Neural crest cell (in vitro differentiated cells): ENCODE measurements at regions not wholly inside any gene's neighbourhood (a gene's known extent, or its start where the extent isn't known, plus 50 kb on each side); places are given as distances from the start of the nearest gene placed in this dataset.

Experiments
- DNase-seq: peaks from one replicate; pipeline ENCODE4 v3.0.0; 2021; ENCODE audit warnings: low read depth, mixed read lengths, low spot score
- H3K27ac Mint-ChIP-seq: one replicate; pipeline ENCODE4 v1.8.0; 2021; ENCODE audit warnings: mild to moderate bottlenecking, mixed read lengths; ENCODE audit not compliant: unreplicated experiment
- H3K27me3 Mint-ChIP-seq: 2 replicates; pipeline ENCODE4 v1.8.0; 2021; ENCODE audit warnings: low read depth, mild to moderate bottlenecking, mixed read lengths
- H3K36me3 Mint-ChIP-seq: 2 replicates; pipeline ENCODE4 v1.8.0; 2021; ENCODE audit warnings: low read depth, mild to moderate bottlenecking, mixed read lengths
- H3K4me1 Mint-ChIP-seq: 2 replicates; pipeline ENCODE4 v1.8.0; 2021; ENCODE audit warnings: mixed read lengths
- H3K4me3 Mint-ChIP-seq: one replicate; pipeline ENCODE4 v1.8.0; 2021; ENCODE audit warnings: mild to moderate bottlenecking, mixed read lengths
- H3K9me3 Mint-ChIP-seq: 2 replicates; pipeline ENCODE4 v1.8.0; 2021; ENCODE audit warnings: mixed read lengths
- TF ChIP-seq, protein P1 (sequence below): fragments of 200-600 bp; sonication (generic); conservative IDR thresholded peaks from 2 replicates; pipeline ENCODE4 v1.5.0; 2021; ENCODE audit warnings: antibody characterized with exemption, mild to moderate bottlenecking

GRCh38 chr14:104451474-104451873, 128.1 kb upstream of the C14orf180 start:
- H3K4me1 Mint-ChIP-seq = no peaks in the 10 kb centered on the region
- TF ChIP-seq, protein P1, sequence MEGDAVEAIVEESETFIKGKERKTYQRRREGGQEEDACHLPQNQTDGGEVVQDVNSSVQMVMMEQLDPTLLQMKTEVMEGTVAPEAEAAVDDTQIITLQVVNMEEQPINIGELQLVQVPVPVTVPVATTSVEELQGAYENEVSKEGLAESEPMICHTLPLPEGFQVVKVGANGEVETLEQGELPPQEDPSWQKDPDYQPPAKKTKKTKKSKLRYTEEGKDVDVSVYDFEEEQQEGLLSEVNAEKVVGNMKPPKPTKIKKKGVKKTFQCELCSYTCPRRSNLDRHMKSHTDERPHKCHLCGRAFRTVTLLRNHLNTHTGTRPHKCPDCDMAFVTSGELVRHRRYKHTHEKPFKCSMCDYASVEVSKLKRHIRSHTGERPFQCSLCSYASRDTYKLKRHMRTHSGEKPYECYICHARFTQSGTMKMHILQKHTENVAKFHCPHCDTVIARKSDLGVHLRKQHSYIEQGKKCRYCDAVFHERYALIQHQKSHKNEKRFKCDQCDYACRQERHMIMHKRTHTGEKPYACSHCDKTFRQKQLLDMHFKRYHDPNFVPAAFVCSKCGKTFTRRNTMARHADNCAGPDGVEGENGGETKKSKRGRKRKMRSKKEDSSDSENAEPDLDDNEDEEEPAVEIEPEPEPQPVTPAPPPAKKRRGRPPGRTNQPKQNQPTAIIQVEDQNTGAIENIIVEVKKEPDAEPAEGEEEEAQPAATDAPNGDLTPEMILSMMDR = no peak
- H3K27ac Mint-ChIP-seq = no peak overlapping the region
- no peak for DNase-seq
- H3K4me3 Mint-ChIP-seq = no peak overlapping the region
- H3K36me3 Mint-ChIP-seq = no peaks in the 10 kb centered on the region
- peaks cover 69% of the 10 kb centered on the region for H3K27me3 Mint-ChIP-seq
- peaks cover 15% of the 10 kb centered on the region for H3K9me3 Mint-ChIP-seq

DNA sequence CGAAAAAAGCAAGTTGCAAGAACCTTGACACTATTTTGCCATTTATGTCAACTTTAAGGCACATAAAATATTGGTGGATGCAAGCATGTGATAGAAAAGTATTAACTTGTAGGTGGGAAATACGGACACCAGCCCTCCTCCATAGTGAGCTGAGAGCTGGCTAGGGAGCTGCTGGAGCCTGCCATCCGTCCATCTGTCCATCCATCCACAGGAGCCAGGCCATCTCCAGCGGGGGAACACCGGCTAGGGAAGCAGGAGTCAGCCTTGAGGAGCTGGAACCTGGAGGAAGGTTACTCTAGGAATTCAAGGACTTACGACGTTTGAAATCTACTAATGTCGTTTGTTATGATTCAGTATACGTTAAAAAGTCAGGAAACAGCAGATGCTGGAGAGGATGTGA, 120.7 kb upstream of the C14orf180 start:
- no peak for DNase-seq
- no peaks in the 10 kb centered on the region for H3K36me3 Mint-ChIP-seq
- H3K27ac Mint-ChIP-seq = no peak overlapping the region
- H3K4me3 Mint-ChIP-seq = peak overlapping the region; percentile 29
- peaks cover 12% of the 10 kb centered on the region for H3K4me1 Mint-ChIP-seq
- TF ChIP-seq, protein P1 = no peak
- H3K27me3 Mint-ChIP-seq = peaks cover 87% of the 10 kb centered on the region
- no peaks in the 10 kb centered on the region for H3K9me3 Mint-ChIP-seq

DNA sequence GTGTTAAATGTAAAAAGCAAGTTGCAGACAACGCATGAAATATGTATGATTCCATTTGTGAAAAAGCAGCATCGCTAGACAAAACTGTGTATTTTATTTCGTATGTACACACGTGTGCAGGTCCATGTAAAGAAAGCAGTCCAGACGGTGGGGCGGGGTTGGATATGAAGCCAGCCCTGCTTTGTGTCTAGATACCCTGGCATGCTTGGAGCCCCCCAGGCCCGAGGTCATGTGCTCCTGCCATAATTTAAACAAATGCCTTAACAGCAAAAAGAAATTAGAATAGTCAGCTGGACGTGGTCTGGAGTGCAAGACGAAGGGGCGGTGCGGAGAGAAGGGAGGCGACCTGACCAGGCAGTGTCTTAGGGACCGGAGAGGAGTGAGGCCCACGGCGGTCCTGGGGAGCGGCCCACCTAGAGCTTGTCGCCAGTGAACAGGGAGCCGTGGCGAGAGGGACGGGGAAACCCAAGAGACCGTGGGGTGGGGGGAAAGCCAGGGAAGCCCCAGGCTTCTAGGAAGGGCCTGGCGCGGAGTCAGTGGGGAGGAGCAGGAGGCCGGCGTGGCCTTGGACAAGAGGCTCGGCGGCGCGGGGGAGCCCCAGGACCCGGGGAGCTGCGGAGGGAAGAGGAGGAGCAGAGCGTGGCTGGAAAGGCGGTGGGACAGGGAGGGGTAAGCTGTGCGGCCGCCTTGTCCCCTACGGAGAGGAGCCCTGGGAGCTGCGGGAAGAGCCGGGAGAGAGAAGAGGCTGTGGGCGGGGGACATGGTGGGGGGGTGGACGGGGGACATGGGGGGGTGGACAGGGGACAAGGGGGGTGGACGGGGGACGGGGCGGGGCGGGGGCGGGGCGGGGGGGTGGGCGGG, 118.5 kb upstream of the C14orf180 start:
- H3K27me3 Mint-ChIP-seq = peaks cover 89% of the 10 kb centered on the region
- H3K4me1 Mint-ChIP-seq = peaks cover 12% of the 10 kb centered on the region
- TF ChIP-seq, protein P1 = no peak
- no peak for DNase-seq
- H3K27ac Mint-ChIP-seq = no peak overlapping the region
- H3K36me3 Mint-ChIP-seq = no peaks in the 10 kb centered on the region
- H3K9me3 Mint-ChIP-seq = no peaks in the 10 kb centered on the region
- H3K4me3 Mint-ChIP-seq = peak overlapping the region; percentile 56

GRCh38 chr14:104461676-104462449, 117.7 kb upstream of the C14orf180 start:
- TF ChIP-seq, protein P1 = no peak
- DNase-seq = peak; percentile 32
- Mint-ChIP-seq H3K27me3 (peaks cover 89% of the 10 kb centered on the region), H3K9me3 (no peaks in the 10 kb centered on the region), H3K27ac (no peak overlapping the region), H3K36me3 (no peaks in the 10 kb centered on the region), H3K4me1 (peaks cover 12% of the 10 kb centered on the region), H3K4me3 (peak overlapping the region; percentile 78)

DNA sequence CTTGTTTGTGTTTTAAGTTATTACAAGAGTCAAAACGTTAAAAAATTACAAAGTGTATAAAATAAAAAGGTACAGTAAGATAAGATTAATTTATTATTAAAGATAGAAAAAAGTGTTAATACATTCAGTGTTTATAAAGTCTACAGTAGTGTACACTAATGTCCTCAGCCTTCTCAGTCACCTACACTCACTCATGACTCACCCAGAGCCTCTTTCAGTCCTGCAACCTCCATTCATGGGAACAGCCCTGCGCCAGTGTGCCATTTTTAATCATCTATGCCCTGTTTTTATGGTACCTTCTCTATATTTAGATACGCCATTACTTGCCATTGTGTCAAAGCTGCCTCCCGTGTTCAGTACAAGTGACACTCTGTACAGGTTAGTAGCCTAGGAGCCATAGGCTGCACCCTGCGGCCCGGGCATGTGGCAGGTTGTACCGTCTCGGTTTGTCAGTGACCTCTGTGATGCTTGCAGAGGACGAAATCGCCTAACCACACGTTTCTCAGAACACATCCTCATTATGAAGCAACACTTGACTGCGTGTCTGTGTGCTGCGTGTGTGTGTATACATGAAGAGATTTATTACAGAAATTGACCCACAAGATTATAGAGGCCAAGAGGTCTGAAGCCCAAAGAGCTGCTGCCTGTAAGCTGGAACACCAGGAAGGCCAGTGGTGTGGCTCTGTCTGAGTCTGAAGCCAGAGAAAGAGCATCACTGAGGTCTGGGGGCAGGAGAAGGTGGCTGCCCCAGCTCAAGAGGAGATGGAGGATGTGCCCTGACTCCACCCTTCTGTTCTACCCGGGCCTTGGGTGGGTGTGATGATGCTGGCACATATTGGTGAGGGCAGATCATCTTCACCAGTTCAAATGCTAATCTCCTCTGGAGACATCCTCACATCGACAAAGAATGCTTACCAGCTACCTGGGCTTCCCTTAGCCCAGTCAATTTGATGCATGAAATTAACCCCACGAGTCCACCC, 116.6 kb upstream of the C14orf180 start:
- no peaks in the 10 kb centered on the region for H3K9me3 Mint-ChIP-seq
- H3K4me1 Mint-ChIP-seq = peaks cover 12% of the 10 kb centered on the region
- TF ChIP-seq, protein P1 = no peak
- H3K27me3 Mint-ChIP-seq = peaks cover 87% of the 10 kb centered on the region
- H3K36me3 Mint-ChIP-seq = no peaks in the 10 kb centered on the region
- H3K27ac Mint-ChIP-seq = no peak overlapping the region
- peak overlapping the region; percentile 41 for H3K4me3 Mint-ChIP-seq
- no peak for DNase-seq
